Endothelial cell of umbilical vein (primary cell): ENCODE measurements at regions not wholly inside any gene's neighbourhood (a gene's known extent, or its start where the extent isn't known, plus 50 kb on each side); places are given as distances from the start of the nearest gene placed in this dataset.

Experiments
- BruUV-seq: library from RNA; stranded (reverse); fragments of 400-500 nt; replicated peaks from 2 replicates; lab custom pipeline; 2021; lab: Mats Ljungman, UMichigan
- CTCF ChIA-PET: fragments of 300-600, 350-600 bp; sonication (Branson Sonifier 250); formaldehyde crosslinking; loops from one replicate; lab custom pipeline; 2021; ENCODE audit warnings: antibody characterized with exemption, inconsistent platforms; lab: Charles Lee
- POLR2A ChIA-PET: fragments of 300-600, 350-600 bp; sonication (Branson Sonifier 250); formaldehyde crosslinking; loops from one replicate; lab custom pipeline; 2021; ENCODE audit warnings: antibody characterized with exemption, inconsistent platforms; lab: Charles Lee
- DNase-seq: peaks from one replicate; pipeline ENCODE4 v3.0.0-alpha.2; 2011; ENCODE audit warnings: low read depth, low spot score
- FAIRE-seq: peaks from 2 replicates; lab custom pipeline; 2011; peaks lifted over from hg19 to GRCh38; lab: Jason Lieb, UNC
- H2AFZ ChIP-seq: 2 replicates; pipeline ENCODE4 v1.6.0; 2012; ENCODE audit warnings: low read depth, low read length, control low read depth, inconsistent platforms
- H3K27ac ChIP-seq: 2 replicates; pipeline ENCODE4 v1.5.1; 2011; ENCODE audit warnings: low read depth, mild to moderate bottlenecking, control low read depth, low read length, moderate library complexity; ENCODE audit not compliant: insufficient read depth
- H3K27me3 ChIP-seq, 2 experiments: 2 replicates each; pipeline versions ENCODE4 v1.6.0 to v1.6.1; 2011; ENCODE audit warnings: low read length in 2 of 2, mixed read lengths in 1 of 2; ENCODE audit not compliant: control insufficient read depth in 2 of 2, insufficient read depth in 2 of 2
- H3K36me3 ChIP-seq, 2 experiments: 2 replicates in 1 of 2; 3 replicates in 1 of 2; pipeline ENCODE4 v1.5.1; 2011; ENCODE audit warnings: low read length in 2 of 2, mild to moderate bottlenecking in 1 of 2, moderate library complexity in 1 of 2; ENCODE audit not compliant: control insufficient read depth in 2 of 2, insufficient read depth in 2 of 2; ENCODE audit errors: extremely low read depth in 1 of 2
- H3K4me1 ChIP-seq: 3 replicates; pipeline ENCODE4 v1.5.1; 2011; ENCODE audit warnings: mild to moderate bottlenecking, low read length; ENCODE audit not compliant: control insufficient read depth, insufficient read depth; ENCODE audit errors: extremely low read depth
- H3K4me2 ChIP-seq: 2 replicates; pipeline ENCODE4 v1.6.1; 2011; ENCODE audit warnings: low read length, control low read depth, mixed read lengths; ENCODE audit not compliant: insufficient read depth
- H3K4me3 ChIP-seq, 3 experiments: fragments of 200-600 bp in 1 of 3; sonication (generic), shearing (Covaris generic) in 1 of 3; replicated peaks in 1 of 3; 2 replicates each; pipeline ENCODE4 v1.5.1; 2011 to 2016; ENCODE audit warnings: control low read depth in 3 of 3, low read length in 3 of 3, mild to moderate bottlenecking in 2 of 3, inconsistent platforms in 1 of 3, low read depth in 1 of 3, moderate library complexity in 1 of 3; ENCODE audit not compliant: insufficient read depth in 1 of 3
- H3K79me2 ChIP-seq: 2 replicates; pipeline ENCODE4 v1.6.0; 2012; ENCODE audit warnings: low read length, inconsistent platforms; ENCODE audit not compliant: control insufficient read depth, insufficient read depth
- H3K9ac ChIP-seq: replicated peaks from 2 replicates; pipeline ENCODE3; 2011; ENCODE audit warnings: low read length, control low read depth; ENCODE audit not compliant: insufficient read depth; ENCODE audit errors: extremely low read depth
- H3K9me1 ChIP-seq: replicated peaks from 3 replicates; pipeline ENCODE4 v1.6.0; 2011; ENCODE audit warnings: mild to moderate bottlenecking, low read length; ENCODE audit not compliant: control insufficient read depth, insufficient read depth; ENCODE audit errors: extremely low read depth
- H3K9me3 ChIP-seq: replicated peaks from 2 replicates; pipeline ENCODE4 v1.5.1; 2012; ENCODE audit warnings: low read length, inconsistent platforms; ENCODE audit not compliant: control insufficient read depth, insufficient read depth
- H4K20me1 ChIP-seq: replicated peaks from 2 replicates; pipeline ENCODE3; 2011; ENCODE audit warnings: mild to moderate bottlenecking, low read length; ENCODE audit not compliant: control insufficient read depth, insufficient read depth; ENCODE audit errors: extremely low read depth
- EZH2 ChIP-seq: IDR thresholded peaks from 2 replicates; pipeline ENCODE4 v1.6.1; 2012; ENCODE audit warnings: borderline replicate concordance, low read depth, mild to moderate bottlenecking, moderate library complexity, low read length, inconsistent platforms; ENCODE audit not compliant: severe bottlenecking
- FOS ChIP-seq: IDR thresholded peaks from 2 replicates; pipeline ENCODE4 v1.6.1; 2011; ENCODE audit warnings: mild to moderate bottlenecking, low read length, moderate library complexity, borderline replicate concordance; ENCODE audit not compliant: insufficient read depth
- GATA2 ChIP-seq: IDR thresholded peaks from 2 replicates; pipeline ENCODE4 v1.7.0; 2011; ENCODE audit warnings: low read depth, mild to moderate bottlenecking, moderate library complexity, mixed read lengths, low read length; ENCODE audit not compliant: insufficient read length, insufficient read depth
- JUN ChIP-seq: IDR thresholded peaks from 2 replicates; pipeline ENCODE4 v1.6.1; 2011; ENCODE audit warnings: borderline replicate concordance, low read depth; ENCODE audit not compliant: insufficient read length, insufficient read depth
- MYC ChIP-seq: IDR thresholded peaks from one replicate; pipeline ENCODE4 v1.6.1; 2011; ENCODE audit warnings: mild to moderate bottlenecking, low read depth, low read length
- POLR2A ChIP-seq: IDR thresholded peaks from 2 replicates; pipeline ENCODE4 v1.6.1; 2012; ENCODE audit warnings: low read depth, mild to moderate bottlenecking, control low read depth, low read length
- POLR2AphosphoS5 ChIP-seq: IDR thresholded peaks from 2 replicates; pipeline ENCODE4 v1.6.1; 2012; ENCODE audit warnings: low read depth, mild to moderate bottlenecking, control low read depth, low read length, moderate library complexity; ENCODE audit not compliant: insufficient read depth
- dilution Hi-C: fragments of 300-500 bp; cut with MboI; formaldehyde crosslinking; loops from one replicate; pipeline ENCODE4 v1.15.0; 2019; ENCODE audit warnings: low sequenced_read_pairs; ENCODE audit not compliant: extremely low pct_ligation_motif_present
- intact Hi-C: fragments of 100-400 bp; cut with micrococcal nuclease; formaldehyde crosslinking; loops from one replicate; pipeline ENCODE4 v1.10.0; 2022
- TF ChIP-seq, protein P1 (sequence below), 2 donors: IDR thresholded peaks; 1 replicate in 1 of 2; 2 replicates in 1 of 2; pipeline ENCODE4 v1.5.1; 2011; ENCODE audit warnings: low read length in 2 of 2, mild to moderate bottlenecking in 2 of 2, moderate library complexity in 2 of 2, control low read depth in 1 of 2, inconsistent platforms in 1 of 2, low read depth in 1 of 2; ENCODE audit not compliant: insufficient read depth in 1 of 2; ENCODE audit errors: extremely low read depth in 1 of 2
- TF ChIP-seq, protein P2 (sequence below): IDR thresholded peaks from 2 replicates; pipeline ENCODE4 v1.6.1; 2011; ENCODE audit not compliant: insufficient read depth, insufficient read length

DNA sequence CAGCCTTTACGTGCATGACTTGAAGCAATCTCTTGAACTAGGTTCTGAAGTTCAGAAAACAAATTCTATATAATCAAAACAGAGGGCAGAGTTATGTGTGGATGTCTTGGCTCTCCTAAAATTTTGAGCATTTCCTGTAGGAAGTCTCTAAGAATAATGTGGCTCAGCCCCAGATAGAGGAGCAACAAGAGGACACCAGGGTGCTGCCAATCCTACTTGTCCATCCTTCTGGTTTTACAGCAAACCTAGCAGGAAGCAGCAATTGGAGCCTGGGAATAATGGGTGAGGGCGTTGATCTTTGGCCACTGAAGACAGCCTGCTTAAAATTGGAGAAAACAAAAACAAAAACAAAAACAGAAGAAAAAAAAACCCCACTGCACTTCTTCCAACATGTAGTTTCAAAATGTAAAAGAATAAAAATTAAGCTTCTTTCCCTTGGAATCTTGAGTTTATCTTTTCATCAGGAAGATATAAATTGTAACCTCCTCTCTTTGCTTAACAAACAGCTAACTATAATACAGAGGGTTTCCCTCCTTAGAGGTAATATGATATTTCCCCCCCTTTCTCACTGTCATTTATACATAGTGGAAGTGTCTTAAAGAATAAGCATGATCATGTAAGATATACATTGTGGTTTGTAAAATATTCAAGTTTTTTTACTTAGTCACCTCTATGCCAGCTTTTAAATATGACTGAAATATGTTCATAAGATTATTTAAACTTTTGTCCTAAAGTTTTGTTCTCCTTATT lies 130.6 kb downstream of the FBXO8 start:
- dilution Hi-C loops (no loop called here), intact Hi-C loops (no loop called here)
- no peaks in the 10 kb centered on the region for H3K9me3 ChIP-seq
- DNase-seq, result no peak
- H4K20me1 ChIP-seq, result no peaks in the 10 kb centered on the region
- H2AFZ ChIP-seq, result no peak overlapping the region
- ChIA-PET CTCF (interaction anchor here (0.7 to 2.4 kb wide), 4 partner anchors 39 to 1139 kb away, joined by 3 to 6 read pairs (median 4); no protein-coding TSS in a partner anchor), POLR2A (no interaction called here)
- H3K79me2 ChIP-seq, result no peaks in the 10 kb centered on the region
- no peak for FAIRE-seq
- no peaks in the 10 kb centered on the region for H3K4me1 ChIP-seq
- H3K27me3 ChIP-seq, result peaks cover 2 to 10% of the 10 kb centered on the region in 2 experiments
- H3K27ac ChIP-seq, result no peak overlapping the region
- no peak overlapping the region for H3K4me2 ChIP-seq
- H3K9ac ChIP-seq, result no peak overlapping the region
- TF ChIP-seq POLR2A, result no peak
- TF ChIP-seq JUN, result no peak
- TF ChIP-seq, protein P1, sequence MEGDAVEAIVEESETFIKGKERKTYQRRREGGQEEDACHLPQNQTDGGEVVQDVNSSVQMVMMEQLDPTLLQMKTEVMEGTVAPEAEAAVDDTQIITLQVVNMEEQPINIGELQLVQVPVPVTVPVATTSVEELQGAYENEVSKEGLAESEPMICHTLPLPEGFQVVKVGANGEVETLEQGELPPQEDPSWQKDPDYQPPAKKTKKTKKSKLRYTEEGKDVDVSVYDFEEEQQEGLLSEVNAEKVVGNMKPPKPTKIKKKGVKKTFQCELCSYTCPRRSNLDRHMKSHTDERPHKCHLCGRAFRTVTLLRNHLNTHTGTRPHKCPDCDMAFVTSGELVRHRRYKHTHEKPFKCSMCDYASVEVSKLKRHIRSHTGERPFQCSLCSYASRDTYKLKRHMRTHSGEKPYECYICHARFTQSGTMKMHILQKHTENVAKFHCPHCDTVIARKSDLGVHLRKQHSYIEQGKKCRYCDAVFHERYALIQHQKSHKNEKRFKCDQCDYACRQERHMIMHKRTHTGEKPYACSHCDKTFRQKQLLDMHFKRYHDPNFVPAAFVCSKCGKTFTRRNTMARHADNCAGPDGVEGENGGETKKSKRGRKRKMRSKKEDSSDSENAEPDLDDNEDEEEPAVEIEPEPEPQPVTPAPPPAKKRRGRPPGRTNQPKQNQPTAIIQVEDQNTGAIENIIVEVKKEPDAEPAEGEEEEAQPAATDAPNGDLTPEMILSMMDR (IDR thresholded peaks at IDR 0.05; ENCODE audit: extremely low read depth in 1 of 2, insufficient read depth in 1 of 2, low read depth in 1 of 2, low read length in 2 of 2), result no peak
- TF ChIP-seq GATA2, result no peak
- TF ChIP-seq MYC, result no peak
- no peak for TF ChIP-seq POLR2AphosphoS5
- no peak for TF ChIP-seq EZH2
- TF ChIP-seq, protein P2, sequence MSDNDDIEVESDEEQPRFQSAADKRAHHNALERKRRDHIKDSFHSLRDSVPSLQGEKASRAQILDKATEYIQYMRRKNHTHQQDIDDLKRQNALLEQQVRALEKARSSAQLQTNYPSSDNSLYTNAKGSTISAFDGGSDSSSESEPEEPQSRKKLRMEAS, result no peak
- TF ChIP-seq FOS, result no peak
- H3K4me3 ChIP-seq, result no peak overlapping the region
- H3K36me3 ChIP-seq, result no peaks in the 10 kb centered on the region
- H3K9me1 ChIP-seq, result no peaks in the 10 kb centered on the region
- no TSS peak for BruUV-seq
